Activated CD8-positive, alpha-beta T cell treated with anti-CD3 and anti-CD28 coated beads for 36 hours (primary cell): ENCODE measurements at regions not wholly inside any gene's neighbourhood (a gene's known extent, or its start where the extent isn't known, plus 50 kb on each side); places are given as distances from the start of the nearest gene placed in this dataset.

ENCODE experiments used
- ATAC-seq: fragments of 200-7000 bp; cut with Tn5 transposase; one replicate; pipeline ENCODE4 v1.10.0; 2021; ENCODE audit warnings: mild to moderate bottlenecking, moderate library complexity
- CTCF ChIA-PET: fragments of 350-600 bp; sonication (Branson Sonifier 250); formaldehyde crosslinking; loops from one replicate; lab custom pipeline; 2021; ENCODE audit warnings: antibody characterized with exemption; lab: Charles Lee
- POLR2A ChIA-PET: fragments of 350-600 bp; sonication (Branson Sonifier 250); formaldehyde crosslinking; loops from one replicate; lab custom pipeline; 2021; ENCODE audit warnings: antibody characterized with exemption; lab: Charles Lee
- DNase-seq: peaks from one replicate; pipeline ENCODE4 v3.0.0-alpha.2; 2020
- H3K27ac Mint-ChIP-seq: one replicate; pipeline ENCODE4 v1.8.0; 2021; ENCODE audit warnings: mild to moderate bottlenecking, mixed read lengths
- H3K27me3 Mint-ChIP-seq: one replicate; pipeline ENCODE4 v1.8.0; 2021; ENCODE audit warnings: mixed read lengths
- H3K36me3 Mint-ChIP-seq: one replicate; pipeline ENCODE4 v1.8.0; 2021; ENCODE audit warnings: low read depth, mixed read lengths
- H3K4me1 Mint-ChIP-seq: one replicate; pipeline ENCODE4 v1.8.0; 2021; ENCODE audit warnings: low read depth, mixed read lengths
- H3K4me3 Mint-ChIP-seq: one replicate; pipeline ENCODE4 v1.8.0; 2021; ENCODE audit warnings: mild to moderate bottlenecking, moderate library complexity, mixed read lengths
- H3K9me3 Mint-ChIP-seq: one replicate; pipeline ENCODE4 v1.8.0; 2021; ENCODE audit warnings: mixed read lengths
- CTCF ChIP-seq: fragments of 200-600 bp; IDR thresholded peaks from one replicate; pipeline ENCODE4 v1.8.0; 2022; ENCODE audit warnings: antibody characterized with exemption, mild to moderate bottlenecking
- intact Hi-C: fragments of 100-400 bp; cut with micrococcal nuclease; formaldehyde crosslinking; loops from one replicate; pipeline ENCODE4 v1.10.0; 2022

DNA sequence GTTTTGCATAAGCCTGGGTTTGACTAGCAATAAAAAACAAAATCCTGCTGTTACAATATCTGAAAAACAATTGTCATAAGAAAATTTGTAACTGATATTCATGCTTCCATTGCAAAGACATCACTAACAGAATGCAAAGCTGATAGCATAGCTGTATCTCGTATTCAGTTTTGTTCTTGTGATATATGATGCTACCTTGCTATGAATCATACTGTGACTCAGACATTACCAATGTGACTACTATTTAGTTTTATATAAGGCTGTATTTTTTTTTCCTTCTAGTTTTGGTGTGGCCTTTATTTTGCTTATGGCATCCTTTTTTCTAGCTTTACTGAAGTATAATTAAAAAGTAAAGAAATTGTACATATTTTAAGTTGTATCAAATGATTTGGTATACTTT is 1381.8 kb downstream of the MRPL39 start:
- intact Hi-C loops: no loop called here
- Mint-ChIP-seq H3K27me3 (no peaks in the 10 kb centered on the region), H3K4me3 (no peak overlapping the region), H3K4me1 (no peaks in the 10 kb centered on the region), H3K36me3 (no peaks in the 10 kb centered on the region), H3K9me3 (peaks cover 6% of the 10 kb centered on the region), H3K27ac (no peak overlapping the region)
- TF ChIP-seq CTCF: no peak
- DNase-seq (no peak), ATAC-seq (no peak)
- CTCF ChIA-PET: no interaction called here
- POLR2A ChIA-PET: no interaction called here

DNA sequence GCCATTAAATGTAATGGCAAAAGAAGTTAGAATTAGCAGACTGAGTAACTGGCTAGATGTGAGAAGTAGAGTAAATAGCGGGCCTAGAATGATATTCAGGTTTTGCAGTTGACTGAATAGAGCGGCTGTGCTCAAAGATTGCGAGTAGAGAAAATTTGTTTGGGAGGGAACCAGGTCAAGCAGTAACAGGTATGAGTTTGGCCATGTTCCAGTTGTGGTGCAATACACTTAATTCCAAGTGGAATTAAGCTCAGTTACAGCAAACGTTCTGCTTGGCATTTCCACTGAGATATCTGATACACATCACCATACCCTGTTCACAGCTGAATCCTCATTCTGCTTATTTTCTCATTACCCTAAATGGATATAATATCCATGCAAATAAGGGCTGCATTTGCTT is 1382.9 kb downstream of the MRPL39 start:
- POLR2A ChIA-PET: no interaction called here
- Mint-ChIP-seq H3K4me1 (no peaks in the 10 kb centered on the region), H3K27ac (no peak overlapping the region), H3K36me3 (no peaks in the 10 kb centered on the region), H3K4me3 (no peak overlapping the region), H3K9me3 (peaks cover 6% of the 10 kb centered on the region), H3K27me3 (no peaks in the 10 kb centered on the region)
- DNase-seq: no peak
- CTCF ChIA-PET: no interaction called here
- no peak for TF ChIP-seq CTCF
- ATAC-seq: no peak
- intact Hi-C loops: no loop called here

DNA sequence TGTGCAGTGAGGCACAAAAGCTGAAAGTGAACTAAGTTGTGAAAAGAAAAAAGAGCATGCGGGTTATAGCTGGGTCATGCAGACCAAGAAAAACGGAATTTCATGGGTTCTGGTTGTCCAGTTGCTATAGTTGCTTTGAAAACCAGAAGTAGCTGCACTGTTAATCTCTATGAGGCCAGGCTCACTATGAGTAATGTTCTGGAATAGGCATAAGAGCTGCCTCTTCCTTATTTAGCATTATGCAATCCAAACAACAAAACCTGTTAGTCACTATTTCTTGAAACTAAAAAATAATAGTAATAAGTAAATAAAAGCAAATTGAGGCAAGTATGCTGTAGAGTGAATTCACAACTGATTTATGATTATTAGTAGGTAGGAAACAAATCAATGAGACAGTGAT is 1383.7 kb downstream of the MRPL39 start:
- Mint-ChIP-seq H3K27me3 (no peaks in the 10 kb centered on the region), H3K4me1 (no peaks in the 10 kb centered on the region), H3K27ac (no peak overlapping the region), H3K9me3 (peaks cover 5% of the 10 kb centered on the region), H3K4me3 (no peak overlapping the region), H3K36me3 (no peaks in the 10 kb centered on the region)
- ATAC-seq (no peak), DNase-seq (no peak)
- CTCF ChIA-PET: no interaction called here
- intact Hi-C loops: no loop called here
- POLR2A ChIA-PET: no interaction called here
- TF ChIP-seq CTCF: no peak

DNA sequence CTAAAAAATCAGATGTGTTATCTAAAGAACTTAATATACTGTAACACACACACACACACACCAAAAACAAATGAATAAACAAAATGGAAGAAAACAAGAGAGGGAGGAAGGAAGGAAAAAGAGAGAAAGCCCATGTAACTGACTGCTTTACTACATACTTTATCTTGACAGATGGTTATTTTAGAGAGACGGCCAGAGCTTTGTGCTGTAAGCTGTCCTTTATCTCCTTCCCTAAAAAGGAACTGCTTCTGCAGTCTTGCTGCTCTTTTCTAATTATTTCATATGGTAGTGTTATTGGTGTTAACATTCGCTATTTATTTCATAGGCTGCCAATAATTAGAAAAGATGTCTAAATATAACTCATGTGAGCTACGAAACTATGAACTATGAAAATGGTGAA is 1384.6 kb downstream of the MRPL39 start:
- Mint-ChIP-seq H3K36me3 (no peaks in the 10 kb centered on the region), H3K9me3 (peaks cover 2% of the 10 kb centered on the region), H3K4me3 (no peak overlapping the region), H3K27ac (no peak overlapping the region), H3K4me1 (no peaks in the 10 kb centered on the region), H3K27me3 (no peaks in the 10 kb centered on the region)
- intact Hi-C loops: no loop called here
- DNase-seq: no peak
- TF ChIP-seq CTCF: no peak
- ChIA-PET POLR2A (no interaction called here), CTCF (no interaction called here)
- no peak for ATAC-seq

DNA sequence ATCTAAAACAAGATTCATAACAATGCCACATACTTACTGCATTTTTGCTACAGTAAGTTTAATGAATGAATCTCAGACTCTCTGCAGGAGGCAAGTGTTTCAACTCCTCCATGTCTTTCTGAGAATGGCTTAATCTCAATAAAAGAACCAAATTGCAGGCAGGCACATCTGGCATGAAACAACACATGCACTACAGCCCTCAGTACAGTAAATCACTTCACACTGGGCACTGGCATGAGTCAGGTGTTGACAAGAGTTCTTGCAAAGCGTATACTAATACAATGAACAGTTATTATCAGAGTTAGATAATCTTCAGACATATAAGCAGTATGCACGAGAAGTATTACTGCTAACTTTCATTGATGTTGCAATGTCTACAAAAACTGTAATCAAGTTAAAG is 1386.8 kb downstream of the MRPL39 start:
- DNase-seq (no peak), ATAC-seq (no peak)
- CTCF ChIA-PET: no interaction called here
- Mint-ChIP-seq H3K27ac (no peak overlapping the region), H3K27me3 (no peaks in the 10 kb centered on the region), H3K4me1 (no peaks in the 10 kb centered on the region), H3K4me3 (no peak overlapping the region), H3K9me3 (no peaks in the 10 kb centered on the region), H3K36me3 (no peaks in the 10 kb centered on the region)
- no peak for TF ChIP-seq CTCF
- intact Hi-C loops: no loop called here
- POLR2A ChIA-PET: no interaction called here
